Heart right ventricle (tissue), 16 donors: ENCODE measurements at regions not wholly inside any gene's neighbourhood (a gene's known extent, or its start where the extent isn't known, plus 50 kb on each side); places are given as distances from the start of the nearest gene placed in this dataset.
A peak's percentile ranks its signal among the peaks of the same experiment; 100 is the strongest.

Experiments
- ATAC-seq, 8 donors: fragments of 200-7000 bp; cut with Tn5 transposase; one replicate each; pipeline ENCODE4 v1.9.1; 2020; ENCODE audit warnings: mild to moderate bottlenecking in 8 of 8, moderate library complexity in 8 of 8, moderate number of reproducible peaks in 1 of 8
- DNase-seq, 2 donors: peaks; one replicate each; pipeline ENCODE4 v3.0.0-alpha.2; 2020
- H3K27ac ChIP-seq, 10 donors: fragments of 200-600 bp; sonication (generic) in 2 of 10; one replicate each; pipeline versions ENCODE4 v1.5.0 to v1.8.0; 2020 to 2022; ENCODE audit warnings: mild to moderate bottlenecking in 3 of 10
- H3K27me3 ChIP-seq, 7 donors: fragments of 200-600 bp; one replicate each; pipeline ENCODE4 v1.8.0; 2021 to 2022; ENCODE audit warnings: mild to moderate bottlenecking in 2 of 7
- H3K36me3 ChIP-seq, 9 donors: fragments of 200-600 bp; sonication (generic) in 1 of 9; one replicate each; pipeline versions ENCODE4 v1.5.0 to v1.8.0; 2020 to 2022; ENCODE audit warnings: mild to moderate bottlenecking in 2 of 9
- H3K4me1 ChIP-seq, 9 donors: fragments of 200-600 bp; sonication (generic) in 1 of 9; one replicate each; pipeline versions ENCODE4 v1.5.0 to v1.8.0; 2020 to 2022; ENCODE audit warnings: mild to moderate bottlenecking in 4 of 9
- H3K4me3 ChIP-seq, 10 donors: fragments of 200-600 bp; sonication (generic) in 2 of 10; one replicate each; pipeline versions ENCODE4 v1.5.0 to v1.8.0; 2020 to 2022; ENCODE audit warnings: mild to moderate bottlenecking in 7 of 10, moderate library complexity in 2 of 10
- H3K9me3 ChIP-seq, 11 donors: fragments of 200-600 bp in 10 of 11; sonication (generic) in 2 of 11; one replicate each; pipeline versions ENCODE4 v1.5.0 to v1.8.0; 2013 to 2022; ENCODE audit warnings: mild to moderate bottlenecking in 2 of 11, control low read depth in 1 of 11, moderate library complexity in 1 of 11
- WGBS, 2 donors: extraction: QIAGEN DNeasy Blood & Tissue Kit; methylation state at CpG; one replicate each; pipeline ENCODE4 v1.1.7; 2013; ENCODE audit warnings: inconsistent platforms in 1 of 2; 5-methylcytosine and 5-hydroxymethylcytosine counted together
- intact Hi-C, 10 donors: fragments of 100-400 bp; cut with DNase I; formaldehyde crosslinking; loops; one replicate each; pipeline versions ENCODE4 v1.11.1 to v1.14.2; 2022
- TF ChIP-seq, protein P1 (sequence below), 9 donors: fragments of 200-600 bp; sonication (generic) in 2 of 9; IDR thresholded peaks; one replicate each; pipeline versions ENCODE4 v1.5.0 to v1.8.0; 2021 to 2022; ENCODE audit warnings: antibody characterized with exemption in 9 of 9, mild to moderate bottlenecking in 5 of 9, moderate library complexity in 1 of 9
- donor health status: Arrhythmogenic right ventricular cardiomyopathy.
- donor health status: ischemic (EF 13 %, LVEDD 7.1; RV severe dilation, severe dysfunction).
- donor health status: healthy with polysubstance abuse.
- donor health status: DM: no; HTN: yes; CAD: no.
- donor health status: DM: no; HTN: no; CAD: no.
- donor health status: ischemic (EF 25% LVEDD 6.9; RV normal size, moderate dysfunction).
- donor health status: ischemic (EF 25% LVEDD 5.7; RV mildly dilated, moderate dysfunction).
- donor health status: healthy.
- donor health status: DM: yes; HTN: yes; CAD: no.
- donor health status: Ischemic cardiomyopathy.
- donor health status: ischemic (EF 35%, LVEDD 5.7; RV mildly dilated, moderate dysfunction).
- donor health status: nonischemic (EF 11% LVEDD 7.7; RV severe dilation, severe dysfunction).
- donor health status: DM: yes; HTN: yes; CAD: no.
- donor health status: PGD.
- donor health status: ischemic (EF 29% LVEDD 5.4; RV normal size, mild dysfunction).
- donor health status: nonischemic (EF 23%, LVEDD 6.1; RV moderate dilation, normal function).

DNA sequence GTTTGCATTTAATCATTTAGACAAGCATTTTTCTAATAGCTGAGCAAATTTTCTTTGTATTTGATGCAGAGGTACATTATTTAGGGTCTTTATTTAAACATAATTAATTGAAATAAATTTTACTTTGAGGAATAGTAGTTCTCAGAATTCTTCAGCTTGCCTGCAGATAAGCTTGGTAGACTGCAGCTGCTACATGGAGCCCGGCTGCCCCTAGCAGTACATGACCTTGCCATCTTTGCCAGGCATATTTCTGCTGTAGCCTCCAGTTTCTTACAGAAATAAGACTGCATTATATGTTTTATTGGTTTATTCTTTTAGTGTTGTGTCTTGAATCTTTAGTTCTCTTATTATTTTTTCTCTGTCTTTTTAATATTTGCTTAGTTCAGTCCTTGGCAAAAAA is 396.8 kb downstream of the QKI start:
- TF ChIP-seq, protein P1, sequence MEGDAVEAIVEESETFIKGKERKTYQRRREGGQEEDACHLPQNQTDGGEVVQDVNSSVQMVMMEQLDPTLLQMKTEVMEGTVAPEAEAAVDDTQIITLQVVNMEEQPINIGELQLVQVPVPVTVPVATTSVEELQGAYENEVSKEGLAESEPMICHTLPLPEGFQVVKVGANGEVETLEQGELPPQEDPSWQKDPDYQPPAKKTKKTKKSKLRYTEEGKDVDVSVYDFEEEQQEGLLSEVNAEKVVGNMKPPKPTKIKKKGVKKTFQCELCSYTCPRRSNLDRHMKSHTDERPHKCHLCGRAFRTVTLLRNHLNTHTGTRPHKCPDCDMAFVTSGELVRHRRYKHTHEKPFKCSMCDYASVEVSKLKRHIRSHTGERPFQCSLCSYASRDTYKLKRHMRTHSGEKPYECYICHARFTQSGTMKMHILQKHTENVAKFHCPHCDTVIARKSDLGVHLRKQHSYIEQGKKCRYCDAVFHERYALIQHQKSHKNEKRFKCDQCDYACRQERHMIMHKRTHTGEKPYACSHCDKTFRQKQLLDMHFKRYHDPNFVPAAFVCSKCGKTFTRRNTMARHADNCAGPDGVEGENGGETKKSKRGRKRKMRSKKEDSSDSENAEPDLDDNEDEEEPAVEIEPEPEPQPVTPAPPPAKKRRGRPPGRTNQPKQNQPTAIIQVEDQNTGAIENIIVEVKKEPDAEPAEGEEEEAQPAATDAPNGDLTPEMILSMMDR (IDR thresholded peaks at IDR 0.05): peak in 1 of 9 donors; percentile 9
- WGBS, 2 donors: 41 to 62% methylated on average over 1 of the region's 1 CpG
- ATAC-seq (peak in 4 of 8 donors; percentile 56 to 75 (median 58)), DNase-seq (no peak)
- Histone ChIP-seq H3K4me1 (peaks cover 0 to 14% (median 8%) of the 10 kb centered on the region in 9 donors), H3K9me3 (no peaks in the 10 kb centered on the region), H3K36me3 (no peaks in the 10 kb centered on the region), H3K4me3 (no peak overlapping the region), H3K27me3 (no peaks in the 10 kb centered on the region), H3K27ac (no peak overlapping the region)
- intact Hi-C loops: no loop called here

DNA sequence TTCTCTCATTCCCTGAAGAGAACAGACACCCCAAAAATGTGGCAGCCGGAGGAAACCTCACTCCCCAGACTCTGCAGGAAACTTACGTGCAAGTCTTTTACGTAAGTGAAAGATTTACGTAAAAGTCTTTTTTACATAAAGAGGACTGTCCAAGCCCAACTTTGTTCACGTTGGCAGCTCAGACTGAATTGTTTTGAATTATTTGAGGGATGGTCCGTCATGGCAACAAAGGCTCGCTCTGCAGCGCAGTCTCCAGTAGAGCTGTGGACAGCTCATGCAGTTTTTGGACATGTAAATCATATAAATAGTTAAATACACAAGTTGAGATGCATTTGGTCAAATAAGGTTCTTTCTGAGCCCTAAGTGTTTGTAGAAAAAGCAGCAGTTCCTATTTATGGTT is 394.8 kb downstream of the QKI start:
- H3K4me3 ChIP-seq: no peak overlapping the region
- TF ChIP-seq, protein P1 (IDR thresholded peaks at IDR 0.05): no peak
- no peak overlapping the region for H3K27ac ChIP-seq
- H3K27me3 ChIP-seq: no peaks in the 10 kb centered on the region
- no peak for DNase-seq
- H3K9me3 ChIP-seq: no peaks in the 10 kb centered on the region
- ATAC-seq: no peak
- peaks cover 0 to 10% (median 4%) of the 10 kb centered on the region in 9 donors for H3K4me1 ChIP-seq
- 96 to 99% methylated on average over 8 of the region's 8 CpGs for WGBS, 2 donors
- no peaks in the 10 kb centered on the region for H3K36me3 ChIP-seq
- intact Hi-C loops: no loop called here

DNA sequence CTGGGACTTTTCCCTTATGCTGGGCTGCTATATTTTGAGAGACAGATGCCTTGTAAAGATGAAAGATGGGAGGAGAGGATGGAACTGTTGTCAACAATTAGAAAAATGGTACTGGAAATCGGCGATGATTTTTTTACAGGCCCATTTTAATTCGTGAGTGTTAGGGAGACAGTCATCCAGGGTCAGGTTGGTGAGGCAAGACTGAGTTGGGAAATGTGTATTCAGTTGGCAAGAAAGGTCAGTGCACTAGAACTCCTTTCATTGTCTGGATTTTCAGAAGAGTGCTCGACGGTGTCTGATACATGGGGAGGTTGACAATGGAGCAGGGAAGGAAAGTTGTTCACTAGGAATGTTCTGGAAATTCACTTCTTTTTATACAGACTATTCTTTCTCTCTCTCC is 394.4 kb downstream of the QKI start:
- peaks cover 0 to 7% (median 0%) of the 10 kb centered on the region in 9 donors for H3K4me1 ChIP-seq
- H3K4me3 ChIP-seq: no peak overlapping the region
- intact Hi-C loops: no loop called here
- no peaks in the 10 kb centered on the region for H3K36me3 ChIP-seq
- DNase-seq (no peak), ATAC-seq (no peak)
- H3K27me3 ChIP-seq: no peaks in the 10 kb centered on the region
- WGBS, 2 donors: 92 to 93% methylated on average over 5 of the region's 5 CpGs
- TF ChIP-seq, protein P1 (IDR thresholded peaks at IDR 0.05): no peak
- H3K9me3 ChIP-seq: no peaks in the 10 kb centered on the region
- H3K27ac ChIP-seq: no peak overlapping the region

DNA sequence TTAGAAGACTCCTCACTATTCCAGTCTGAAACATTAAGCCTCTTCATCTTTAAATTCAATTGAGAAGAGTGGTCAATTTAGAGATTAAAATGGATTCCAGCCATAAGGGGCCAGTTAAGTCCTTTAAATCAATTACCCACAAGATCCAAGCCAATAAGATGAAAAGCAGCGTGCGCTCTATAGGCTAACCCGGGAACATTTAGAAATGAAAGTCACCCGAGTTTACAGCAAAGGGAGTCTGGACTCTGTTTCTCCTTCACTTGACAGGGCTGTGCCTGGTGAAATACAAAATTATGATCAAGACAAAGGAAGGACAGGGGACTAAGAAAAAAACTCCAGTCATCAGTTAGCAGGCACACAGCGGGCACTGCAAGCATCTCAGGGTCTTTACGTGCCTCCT is 393.7 kb downstream of the QKI start:
- Histone ChIP-seq H3K4me3 (no peak overlapping the region), H3K27me3 (no peaks in the 10 kb centered on the region), H3K36me3 (no peaks in the 10 kb centered on the region), H3K9me3 (no peaks in the 10 kb centered on the region), H3K4me1 (peaks cover 0 to 7% (median 0%) of the 10 kb centered on the region in 9 donors), H3K27ac (no peak overlapping the region)
- no peak for ATAC-seq
- TF ChIP-seq, protein P1 (IDR thresholded peaks at IDR 0.05): no peak
- no peak for DNase-seq
- 92 to 96% methylated on average over 6 of the region's 6 CpGs for WGBS, 2 donors
- intact Hi-C loops: no loop called here
